Stimulated activated CD4-positive, alpha-beta T cell treated with anti-CD3 and anti-CD28 coated beads, TNF-alpha, amount 100 ng/mL, for 4 hours (primary cell): ENCODE measurements at regions not wholly inside any gene's neighbourhood (a gene's known extent, or its start where the extent isn't known, plus 50 kb on each side); places are given as distances from the start of the nearest gene placed in this dataset.

Experiments
- DNase-seq, 3 experiments: peaks; one replicate each; pipeline ENCODE4 v3.0.0-alpha.2; 2020; ENCODE audit warnings: low read depth in 3 of 3

DNA sequence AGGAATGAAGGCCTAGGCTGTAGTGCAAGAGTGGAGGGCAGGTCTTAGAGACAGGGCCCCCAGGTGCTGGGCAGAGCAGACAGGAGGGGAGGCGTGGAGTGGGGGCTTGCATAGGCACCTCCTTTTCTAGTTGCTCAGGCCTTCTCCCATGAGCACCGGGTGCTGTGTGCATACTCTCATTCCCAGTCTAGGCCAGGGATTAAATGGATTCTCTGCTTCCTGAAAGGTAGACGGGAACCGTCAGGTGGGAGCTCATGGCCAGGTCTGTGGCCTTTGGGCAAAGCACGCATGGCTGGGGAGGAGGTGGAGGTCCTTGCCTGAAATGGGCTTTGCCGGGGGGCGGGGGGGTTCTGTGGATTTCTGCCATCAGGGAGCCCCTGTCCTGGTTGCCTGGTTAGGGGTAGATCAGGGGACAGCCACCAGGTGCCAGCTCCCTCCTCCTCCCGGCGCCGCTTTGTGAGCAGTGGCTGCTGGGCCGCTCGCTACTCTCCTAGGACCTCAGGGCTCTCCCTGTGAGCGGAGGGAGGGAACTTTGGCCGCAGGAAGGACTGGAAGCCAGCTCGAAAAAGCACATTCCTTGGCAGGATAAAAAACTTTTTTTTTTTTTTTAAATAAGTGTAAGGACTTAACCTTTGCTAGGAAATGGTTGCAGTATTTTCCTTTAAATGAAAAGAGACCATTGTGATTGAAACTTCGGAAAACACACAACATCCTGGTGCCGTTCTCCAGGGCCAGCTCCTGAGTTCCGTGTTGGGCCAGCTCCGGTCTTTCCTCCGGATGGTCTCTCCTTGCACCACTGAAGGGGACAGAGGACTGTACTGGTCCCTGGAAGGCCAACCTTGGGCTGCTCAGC, 82.8 kb upstream of the HAAO start:
- no peak for DNase-seq

DNA sequence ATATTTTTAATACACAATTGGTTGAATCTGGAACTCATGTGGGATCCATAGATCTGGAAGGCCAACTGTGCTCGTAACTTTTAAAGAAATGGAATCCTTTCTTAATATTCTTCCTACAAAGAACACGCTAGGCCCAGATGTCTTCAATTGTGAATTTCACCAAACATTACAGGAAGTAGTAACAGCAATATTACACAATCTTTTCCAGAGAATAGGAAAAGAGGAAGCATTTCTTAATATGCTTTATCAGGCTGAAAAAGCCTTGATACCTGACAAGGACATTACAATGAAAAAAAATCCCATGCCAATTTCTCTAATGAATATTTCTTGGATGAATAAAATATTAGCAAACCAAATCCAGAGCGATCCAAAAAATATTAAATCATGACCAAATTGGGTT, 80.3 kb upstream of the HAAO start:
- no peak for DNase-seq

DNA sequence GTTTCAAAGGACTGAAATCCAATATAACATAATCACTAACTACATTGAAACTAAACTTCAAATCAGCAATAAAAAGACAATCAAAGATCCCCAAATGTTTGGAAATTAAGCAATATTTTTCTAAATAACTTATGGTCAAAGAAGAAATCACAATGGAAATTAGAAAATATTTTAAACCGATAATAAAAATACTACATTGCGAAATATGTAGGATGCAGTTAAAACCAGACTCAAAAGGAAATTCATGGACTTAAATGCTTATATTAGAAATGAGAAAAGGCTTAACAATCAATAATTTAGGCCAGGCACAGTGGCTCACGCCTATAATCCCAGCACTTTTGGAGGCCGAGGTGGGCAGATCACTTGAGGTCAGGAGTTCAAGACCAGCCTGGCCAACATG, 79.0 kb upstream of the HAAO start:
- no peak for DNase-seq

DNA sequence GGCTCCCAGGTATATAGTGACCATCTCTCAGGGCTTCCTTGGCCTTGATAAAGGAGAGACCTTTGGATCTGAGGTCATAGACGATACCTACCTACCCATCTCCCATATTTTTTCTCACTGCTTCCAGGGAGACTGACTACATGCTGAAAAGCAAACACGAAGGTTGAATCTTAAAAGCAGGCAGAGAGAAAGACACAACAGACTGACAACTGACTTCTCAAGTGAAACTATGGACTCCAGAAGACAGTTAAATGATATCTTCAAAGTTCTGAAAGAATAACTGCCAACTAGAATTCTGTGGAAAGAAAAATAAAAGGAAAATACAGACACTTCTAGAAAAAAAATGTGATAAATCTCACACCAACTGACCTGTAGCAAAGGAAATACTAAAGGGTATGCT, 76.5 kb upstream of the HAAO start:
- DNase-seq, result no peak

DNA sequence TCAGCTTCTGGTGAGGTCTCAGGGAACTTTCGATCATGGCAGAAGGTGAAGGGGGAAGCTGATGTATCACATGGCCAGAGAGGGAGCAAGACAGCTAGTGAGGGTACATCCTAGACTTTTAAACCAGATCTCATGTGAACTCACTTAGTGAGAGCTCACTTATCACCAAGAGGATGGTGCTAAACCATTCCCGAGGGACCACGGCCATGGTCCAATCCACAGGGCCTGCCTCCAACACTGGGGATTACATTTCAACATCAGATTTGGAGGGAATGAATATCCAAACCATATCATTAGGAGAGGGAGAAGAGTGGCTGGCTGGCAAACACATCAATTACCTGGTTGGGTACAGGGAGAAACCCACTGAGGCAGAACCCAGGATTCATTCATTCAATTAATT, 75.7 kb upstream of the HAAO start:
- no peak for DNase-seq

DNA sequence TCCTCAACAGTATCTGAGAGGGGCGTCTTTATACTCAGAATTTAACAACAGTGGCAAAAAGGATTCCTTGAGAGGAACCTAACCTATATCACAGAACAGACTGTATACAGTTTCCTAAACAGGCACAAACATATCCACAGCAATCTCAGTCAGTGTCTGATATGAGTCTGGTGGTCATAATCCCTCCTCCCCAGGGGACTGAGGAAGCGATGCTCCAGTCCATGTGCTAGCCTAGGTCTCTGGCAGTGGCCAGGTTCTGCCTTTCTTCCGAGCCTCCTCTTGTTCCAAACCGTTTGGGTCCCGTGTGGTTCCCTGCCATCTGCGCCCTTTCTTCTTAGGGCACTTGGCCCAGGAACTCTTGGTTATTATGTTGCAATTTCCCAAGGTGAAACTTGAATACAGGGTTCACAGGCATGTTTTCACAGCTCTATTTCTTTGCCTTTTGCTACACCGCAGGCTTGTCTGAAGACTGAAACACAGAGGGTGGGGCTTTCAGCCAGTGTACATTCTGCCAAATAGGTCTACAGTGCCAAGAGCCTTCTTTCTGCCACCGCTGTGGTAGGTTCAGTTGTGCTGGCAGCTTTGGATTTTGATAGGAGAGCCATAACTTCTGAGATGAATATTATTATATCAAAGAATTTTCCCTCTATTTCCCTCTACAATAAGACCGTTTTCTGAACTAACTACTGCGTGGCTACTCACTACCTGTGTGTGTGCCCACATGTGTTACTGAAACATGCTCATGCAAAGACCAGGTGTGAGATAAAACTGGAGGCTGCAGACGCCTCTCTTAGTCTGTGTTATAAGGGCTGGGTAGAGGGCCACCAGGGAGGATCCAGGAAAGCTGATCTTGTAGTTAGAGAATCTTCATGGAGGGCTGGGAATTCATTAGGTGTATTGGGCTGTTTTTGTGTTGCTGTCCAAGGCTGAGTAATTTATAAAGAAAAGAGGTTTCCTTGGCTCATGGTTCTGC, 75.0 kb upstream of the HAAO start:
- no peak for DNase-seq

DNA sequence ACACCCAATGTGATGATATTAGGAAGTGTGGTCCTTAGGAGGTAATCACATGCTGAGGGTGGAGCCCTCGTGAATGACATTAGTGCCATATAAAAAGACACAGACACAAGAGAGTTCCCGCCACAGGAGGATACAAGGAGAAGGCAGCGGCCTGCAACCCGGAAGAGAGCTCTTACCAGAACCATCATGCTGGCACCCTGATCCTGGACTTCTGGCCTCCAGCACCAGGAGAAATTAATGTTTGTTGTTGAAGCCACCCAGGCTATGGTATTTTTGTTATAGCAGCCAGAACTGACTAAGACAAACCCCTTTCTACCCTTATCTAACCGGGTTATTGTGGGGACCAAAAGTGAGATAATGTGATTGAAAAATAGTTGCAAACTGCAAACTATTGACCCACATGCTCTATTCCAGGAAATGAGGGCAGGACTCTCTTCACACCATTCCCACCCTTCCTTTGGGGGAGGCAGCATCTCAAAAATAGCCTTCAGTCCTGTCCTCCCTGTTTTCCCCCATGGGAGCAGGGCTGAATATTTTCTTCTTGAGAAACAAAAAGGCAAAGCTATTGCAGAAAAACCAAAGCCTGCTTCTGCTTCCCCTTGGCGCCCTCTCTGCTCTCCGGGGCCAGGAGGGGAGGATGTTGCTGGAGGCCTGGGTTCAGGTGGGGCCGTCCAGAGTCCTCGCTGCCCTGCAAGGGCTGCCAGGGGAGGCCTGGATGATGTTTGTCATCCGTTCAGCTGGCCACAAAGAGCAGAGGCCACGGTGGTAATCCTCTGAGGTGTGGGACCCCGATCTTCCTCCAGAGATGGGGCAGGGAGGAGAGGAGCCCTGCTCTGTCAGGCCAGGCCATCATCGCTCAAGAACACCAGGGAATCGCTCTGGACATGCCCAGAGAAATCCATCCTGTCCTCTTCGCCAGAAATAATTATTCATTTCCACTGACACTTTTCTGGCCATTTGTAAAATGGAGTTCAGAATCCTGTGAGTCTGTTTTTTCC, 73.8 kb upstream of the HAAO start:
- DNase-seq, result no peak

DNA sequence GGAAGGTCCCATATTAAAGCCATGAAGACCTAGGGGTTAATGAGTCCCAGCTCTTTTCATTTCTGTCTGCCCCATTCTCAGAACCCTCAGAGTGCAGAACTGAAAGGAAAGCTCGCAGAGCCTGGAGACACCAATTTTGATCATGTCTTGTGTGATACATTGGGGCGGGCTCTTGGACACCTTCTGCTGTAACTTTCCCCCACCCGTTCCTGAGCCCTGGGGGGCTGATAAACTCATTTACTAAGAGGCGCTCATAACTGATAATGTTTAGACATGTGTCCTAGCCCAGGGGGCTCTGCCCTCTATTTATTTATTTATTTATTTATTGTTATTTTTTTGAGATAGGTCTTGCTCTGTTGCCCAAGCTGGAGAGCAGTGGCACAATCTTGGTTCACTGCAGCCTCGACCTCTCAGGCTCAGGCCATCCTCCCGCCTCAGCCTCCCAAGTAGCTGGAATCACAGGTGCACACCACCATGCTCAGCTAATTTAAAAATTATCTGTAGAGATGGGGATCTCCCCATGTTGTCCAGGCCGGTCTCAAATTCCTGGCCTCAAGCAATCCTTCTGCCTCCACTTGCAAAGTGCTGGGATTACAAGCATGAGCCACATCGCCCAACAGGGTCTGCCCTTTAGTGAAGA, 72.4 kb upstream of the HAAO start:
- DNase-seq, result no peak

DNA sequence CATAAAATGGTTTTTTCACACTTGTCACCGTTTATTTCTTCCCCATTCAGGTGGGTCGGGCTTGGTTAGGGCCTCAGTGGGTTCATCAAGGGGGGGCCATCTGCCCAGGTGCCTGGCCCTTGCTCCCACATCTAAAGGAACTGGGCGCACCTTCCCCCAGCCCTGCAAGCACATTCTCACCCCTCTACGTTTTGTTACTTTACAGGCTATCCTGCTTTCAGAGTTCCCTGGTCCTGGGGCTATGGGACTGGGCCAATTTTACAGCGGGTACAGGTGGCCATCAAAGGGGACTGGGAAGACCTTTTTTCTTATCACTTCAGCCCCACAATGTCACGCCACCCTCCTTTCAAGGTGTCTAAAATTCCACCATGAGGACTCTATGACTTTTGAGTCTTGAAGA, 71.8 kb upstream of the HAAO start:
- no peak for DNase-seq

DNA sequence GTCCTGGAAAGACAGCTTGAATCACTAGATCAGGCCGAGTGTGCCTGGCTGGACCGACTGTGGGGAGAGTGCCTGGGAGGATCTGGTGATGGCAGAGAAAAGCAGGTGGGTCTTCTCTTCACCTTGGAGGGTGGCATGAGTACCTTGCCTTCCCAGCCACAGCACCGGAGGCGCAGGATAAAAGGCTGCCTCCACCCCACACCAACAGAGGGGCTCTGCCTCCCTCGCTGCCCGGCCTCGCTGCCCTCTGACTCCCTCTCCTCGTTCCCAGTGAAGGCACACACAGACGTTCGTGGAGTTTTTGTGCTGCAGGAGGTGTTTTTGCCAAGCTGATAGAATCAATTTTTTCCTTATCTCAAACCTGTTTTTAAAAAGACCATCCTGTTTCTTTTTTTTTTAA, 71.4 kb upstream of the HAAO start:
- DNase-seq, result no peak

DNA sequence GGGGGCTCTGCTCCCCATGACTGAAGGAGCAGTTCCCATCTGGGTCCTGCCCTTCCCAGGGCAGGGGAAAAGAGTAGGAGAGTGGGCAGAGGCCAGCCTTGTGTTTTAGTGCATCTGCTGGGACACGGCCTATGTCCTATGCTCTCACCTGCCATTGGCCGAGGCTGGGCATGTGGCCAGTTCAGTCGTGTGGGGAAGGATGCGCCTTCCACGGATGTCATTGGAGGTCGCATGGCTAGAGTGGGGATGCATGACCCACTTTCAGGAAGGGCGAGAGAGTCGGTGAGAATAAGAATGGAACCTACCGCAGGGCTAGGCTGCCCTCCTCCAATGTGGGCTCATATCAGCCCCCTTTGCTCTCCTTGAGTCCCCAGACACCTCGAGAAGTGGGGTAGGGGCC, 70.9 kb upstream of the HAAO start:
- DNase-seq, result no peak

DNA sequence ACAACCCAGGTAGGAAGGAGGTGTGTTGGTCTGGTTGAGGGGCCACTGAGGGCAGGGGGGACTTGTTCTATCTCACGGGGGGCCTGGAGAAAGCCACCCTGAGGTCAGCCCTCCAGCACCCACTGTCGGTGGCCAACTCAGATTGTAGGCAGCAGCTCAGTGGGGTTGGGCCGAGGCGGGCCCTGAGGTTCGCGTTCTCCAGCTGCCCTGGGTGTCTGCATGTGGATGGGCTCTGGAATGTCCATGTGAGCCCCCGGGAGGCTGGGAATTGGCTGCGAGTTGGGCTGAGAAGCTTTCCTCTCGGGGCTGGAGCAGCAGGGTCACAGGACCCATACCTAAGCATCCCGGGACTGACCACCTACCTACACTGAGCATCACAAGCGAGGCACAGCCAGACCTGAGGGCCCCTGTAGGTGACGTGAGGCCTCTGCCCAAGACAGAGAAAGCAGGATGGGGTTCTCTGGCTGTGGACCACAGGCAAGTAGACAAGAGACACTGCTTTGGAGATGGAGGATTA, 70.3 kb upstream of the HAAO start:
- no peak for DNase-seq

DNA sequence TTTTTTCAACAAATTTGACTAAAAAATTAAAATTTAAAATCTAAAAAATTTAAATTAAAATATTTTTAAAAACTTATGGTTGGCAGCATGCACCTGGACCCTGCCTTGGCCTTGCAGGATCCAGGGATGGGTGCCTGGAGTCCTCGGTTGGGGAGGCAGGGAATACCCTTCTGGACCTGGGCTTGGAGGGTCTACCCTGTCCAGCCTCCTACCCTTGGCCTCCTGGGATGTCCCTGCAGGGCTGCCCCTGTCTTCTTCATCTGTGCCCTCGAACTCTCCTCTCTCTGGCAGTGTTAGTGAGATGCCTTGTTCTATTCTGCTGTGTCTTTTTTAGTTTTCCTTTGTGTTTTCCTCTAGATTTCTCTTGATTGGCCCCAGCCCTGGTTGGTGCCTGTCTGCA, 68.9 kb upstream of the HAAO start:
- DNase-seq, result no peak

DNA sequence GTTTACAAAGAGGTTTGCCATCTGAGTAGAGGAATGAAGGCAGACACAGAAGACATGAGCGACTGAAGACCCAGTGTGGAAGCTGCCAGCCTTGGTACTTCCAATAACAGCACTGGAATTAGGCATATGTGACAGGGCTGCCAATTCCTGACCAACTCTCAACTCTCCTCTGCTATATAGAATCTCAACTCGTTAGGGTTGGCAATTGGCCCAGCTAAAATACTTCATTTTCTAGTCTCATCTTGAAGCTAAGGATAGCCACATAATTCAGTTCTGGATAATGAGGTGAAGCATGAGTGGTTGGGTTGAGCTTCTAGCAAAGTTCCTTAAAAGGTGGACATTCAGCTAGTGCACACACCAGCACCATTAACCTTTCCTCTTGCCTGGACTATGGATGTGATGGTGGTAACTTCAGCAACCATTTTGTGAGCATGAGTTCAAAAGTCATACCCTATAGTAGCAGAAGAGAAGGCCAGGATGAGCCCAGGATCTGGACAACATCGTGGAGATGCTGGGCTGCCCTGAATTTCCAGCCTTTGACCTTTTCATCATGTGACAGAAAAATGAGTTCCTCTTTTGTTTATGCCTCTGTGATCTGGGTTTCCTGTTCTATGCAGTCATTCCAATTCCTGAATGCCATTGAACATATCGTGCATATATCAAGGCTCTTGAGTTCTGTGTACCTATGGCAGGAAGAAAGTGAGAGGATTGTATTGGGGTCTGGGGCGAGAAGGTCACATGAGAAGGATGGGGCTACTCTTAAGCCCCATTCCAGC, 68.1 kb upstream of the HAAO start:
- DNase-seq, result no peak

DNA sequence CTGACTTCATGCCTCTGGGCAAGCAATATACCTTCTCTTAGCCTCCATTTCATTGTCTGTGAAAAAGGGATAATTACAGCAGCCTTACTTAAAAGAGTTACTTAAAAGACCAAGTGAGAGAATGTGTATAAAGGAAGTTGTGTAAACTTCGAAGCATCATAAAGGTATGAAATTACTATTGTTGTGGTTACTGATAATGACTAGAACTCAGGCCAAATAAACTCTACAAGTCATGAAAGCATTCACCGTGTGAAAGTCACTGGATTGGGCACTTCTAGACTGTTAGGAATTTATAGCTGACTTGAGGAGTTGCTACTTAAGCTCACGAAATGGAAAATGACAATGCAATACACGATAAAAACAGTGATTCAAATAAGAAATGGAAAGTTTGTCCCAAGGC, 67.4 kb upstream of the HAAO start:
- DNase-seq, result no peak

DNA sequence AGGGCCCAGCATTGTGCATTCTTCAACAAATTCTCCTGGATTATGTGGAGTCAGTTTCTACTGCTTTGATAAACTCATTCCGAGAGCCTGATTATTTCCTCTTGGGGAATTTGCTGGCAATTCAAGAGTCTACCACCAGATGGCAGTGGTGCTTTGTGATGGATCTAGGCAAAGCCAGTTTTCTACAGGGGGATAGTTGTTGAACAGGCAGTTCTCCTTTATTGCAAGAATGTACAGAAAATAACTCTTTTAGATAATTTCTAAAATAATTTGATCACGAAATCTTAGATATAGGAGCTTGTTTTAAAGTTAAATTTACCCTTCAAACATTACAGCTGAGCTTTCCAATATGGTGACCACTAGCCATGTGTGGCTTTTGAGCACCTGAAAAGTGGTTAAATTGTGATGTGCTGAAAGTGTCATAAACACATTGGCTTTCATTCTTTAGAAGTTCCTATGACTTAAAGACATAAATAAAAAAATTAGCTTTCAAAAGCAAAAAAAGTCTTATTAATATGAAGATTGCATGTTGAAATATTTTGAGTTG, 66.7 kb upstream of the HAAO start:
- DNase-seq, result peak; percentile 23 to 28 (median 26)

DNA sequence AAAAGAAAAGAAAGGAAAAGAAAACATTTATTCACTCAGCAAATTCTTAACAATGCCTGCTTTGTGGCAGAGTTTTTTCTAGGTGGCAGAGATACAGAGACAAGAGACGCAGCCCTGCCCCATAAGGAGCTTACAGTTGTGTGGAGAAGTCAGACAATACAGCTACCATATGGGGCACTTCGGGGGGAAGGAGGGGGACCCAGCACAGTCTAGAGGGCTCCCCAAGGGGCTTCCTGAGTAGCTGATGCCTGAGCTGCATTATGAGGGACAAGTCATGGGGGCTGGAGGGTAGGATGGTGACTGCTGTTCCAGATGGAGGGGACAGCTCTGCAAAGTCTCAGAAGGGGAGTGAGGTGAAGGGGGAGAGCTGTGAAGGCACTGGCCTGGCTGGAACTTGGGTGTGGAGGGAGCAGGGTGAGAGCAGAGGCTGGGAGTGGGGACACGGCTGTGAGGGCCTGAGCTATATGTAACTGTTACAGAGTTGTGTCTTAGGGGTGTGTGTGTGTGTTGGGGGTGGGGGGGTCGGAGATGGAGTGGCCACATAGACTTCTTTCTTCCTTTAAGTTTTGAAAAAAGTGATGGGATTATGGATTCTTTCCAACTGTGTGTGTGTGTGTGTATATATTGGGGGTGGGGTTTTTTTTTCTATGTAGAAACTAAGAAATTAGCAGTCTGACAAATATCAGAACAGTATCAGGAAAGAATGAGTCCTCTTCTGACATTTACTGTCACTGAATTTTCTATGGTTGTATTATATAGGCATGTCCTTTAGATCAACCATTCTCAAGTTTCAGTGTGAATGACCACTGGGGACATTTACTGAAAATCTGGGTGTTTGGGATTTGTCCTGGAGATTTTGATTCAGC, 66.0 kb upstream of the HAAO start:
- no peak for DNase-seq

DNA sequence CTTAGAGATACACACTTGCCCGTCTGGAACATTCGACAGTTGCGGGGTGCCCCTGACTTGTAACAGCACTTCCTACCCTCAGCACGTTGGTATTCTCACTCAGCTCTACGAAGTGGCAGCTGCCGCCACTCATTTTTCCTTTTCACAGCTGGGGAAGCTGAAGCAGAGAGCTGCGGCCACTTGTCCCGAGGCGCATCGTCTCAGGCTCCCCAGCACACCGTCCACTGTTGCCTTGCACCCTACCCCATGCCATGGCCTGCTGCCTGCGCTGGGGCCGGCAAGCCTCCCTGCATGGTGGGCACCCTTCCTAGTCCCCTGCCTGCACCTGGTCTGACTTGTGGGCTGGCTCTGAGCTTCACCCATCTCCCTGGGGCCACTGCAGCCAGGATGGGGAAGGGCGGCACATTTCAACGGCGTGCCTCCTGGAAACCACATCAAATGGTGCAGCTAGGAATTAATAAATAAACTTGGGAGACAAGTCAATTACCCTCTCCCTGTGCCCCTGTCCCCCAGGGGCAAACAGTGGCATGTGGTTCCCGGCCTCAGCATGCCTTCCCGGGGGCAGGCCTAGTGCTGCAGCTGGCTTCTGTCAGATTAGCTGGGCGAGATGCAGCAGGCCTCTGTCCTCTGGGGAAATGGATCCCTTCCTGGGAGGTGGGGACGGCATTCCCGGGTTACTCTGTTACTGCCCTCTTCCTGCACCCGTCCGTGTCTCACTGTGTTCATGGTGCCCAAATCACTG, 64.7 kb upstream of the HAAO start:
- no peak for DNase-seq
